Islet precursor cell (in vitro differentiated cells): ENCODE measurements at regions not wholly inside any gene's neighbourhood (a gene's known extent, or its start where the extent isn't known, plus 50 kb on each side); places are given as distances from the start of the nearest gene placed in this dataset.
"Not testable (repeated sequence)": the region's sequence is repeated elsewhere in the genome, so short reads cannot be mapped to it uniquely, and the experiment has no call there.

ENCODE experiments used
- DNase-seq: peaks from one replicate; pipeline ENCODE4 v3.0.0-alpha.2; 2018

DNA sequence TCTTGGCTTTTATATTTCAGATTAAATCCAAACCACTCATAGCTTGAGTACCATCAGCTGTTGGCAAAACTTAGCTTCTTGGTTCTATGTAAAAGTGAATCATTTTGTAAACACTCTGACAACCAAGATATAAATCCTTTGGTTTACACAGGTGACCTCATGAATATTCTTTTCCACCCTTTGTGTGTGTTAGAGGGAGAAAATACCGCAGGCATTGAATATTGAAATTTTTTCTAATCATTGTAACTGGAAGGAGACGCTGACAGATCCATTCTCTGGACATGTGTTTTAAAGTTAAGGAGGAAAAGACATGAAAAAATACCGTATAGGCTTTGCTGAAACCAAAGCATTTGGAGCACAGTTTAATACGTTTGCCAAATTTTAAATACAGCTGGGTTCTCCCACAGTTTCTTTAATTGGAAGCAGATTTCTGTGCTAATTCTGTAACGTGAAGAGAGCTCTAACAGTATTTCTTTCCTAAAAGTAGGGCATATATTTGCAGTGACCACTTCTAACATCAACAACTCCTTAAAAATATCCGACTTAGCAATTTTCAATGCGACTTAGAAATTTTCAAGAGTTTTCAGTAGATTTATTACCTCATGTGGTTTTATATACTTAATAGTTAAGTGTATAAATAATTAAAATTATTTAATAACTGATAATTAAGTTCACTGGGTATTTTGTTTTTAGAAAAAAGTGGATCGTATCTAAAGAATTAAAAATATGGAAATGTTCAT lies 388.2 kb downstream of the USP25 start:
- no peak for DNase-seq

DNA sequence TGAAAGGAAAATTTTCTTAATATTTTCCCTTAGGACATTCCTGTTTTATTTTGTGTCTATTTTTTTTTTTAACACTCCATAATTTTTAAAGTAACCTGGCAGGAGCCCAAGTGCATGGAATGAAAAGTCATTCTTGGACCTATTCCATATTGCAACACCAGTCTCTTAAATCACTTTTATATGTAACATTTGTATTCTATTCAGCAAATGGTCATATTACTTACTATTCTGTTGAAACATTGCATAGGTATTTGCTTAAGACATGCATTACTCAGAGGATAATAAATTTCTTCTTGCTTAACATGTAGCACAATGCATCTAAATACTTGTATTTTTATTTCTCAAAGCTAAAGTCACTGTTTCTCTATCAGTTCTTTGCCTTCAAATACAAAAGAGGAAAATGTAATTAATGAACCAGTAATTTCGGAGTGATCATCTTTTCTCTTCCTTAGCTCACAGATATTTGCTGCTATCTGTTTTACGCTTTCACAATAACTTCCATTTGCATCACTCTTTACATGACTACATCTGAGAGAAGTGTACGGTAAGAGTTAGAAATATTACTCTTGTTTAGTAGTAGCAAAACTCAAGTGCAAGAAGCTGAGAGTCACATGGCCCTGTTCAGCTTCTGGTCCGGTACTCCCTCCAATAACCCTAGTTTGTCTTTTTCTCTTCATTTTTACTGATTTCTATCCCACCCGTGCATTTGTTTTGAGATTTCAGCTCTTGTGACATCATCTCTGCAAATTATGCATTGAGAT lies 394.8 kb downstream of the USP25 start:
- DNase-seq = no peak

DNA sequence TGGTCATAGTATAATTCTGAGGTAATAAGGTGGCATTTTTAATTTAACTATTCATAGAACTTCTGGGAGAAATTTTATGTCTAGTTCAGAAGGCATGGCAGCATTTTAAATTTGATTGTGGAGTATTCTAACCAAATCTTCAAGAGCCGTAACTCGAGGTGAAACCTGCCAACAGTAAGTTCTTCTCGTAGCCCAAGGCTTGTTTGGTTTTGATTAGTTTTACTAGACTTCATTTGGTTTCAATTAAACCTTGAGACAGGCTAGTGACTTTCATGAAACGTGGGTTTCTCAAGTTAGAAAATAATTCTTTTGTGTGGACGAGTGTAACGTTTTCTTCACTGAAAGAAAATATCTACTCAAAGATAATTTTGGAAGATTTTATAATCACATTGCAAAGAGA lies 395.5 kb downstream of the USP25 start:
- no peak for DNase-seq

GRCh38 chr21:16132453-16132852 lies 402.7 kb downstream of the USP25 start:
- DNase-seq = not testable (repeated sequence)

DNA sequence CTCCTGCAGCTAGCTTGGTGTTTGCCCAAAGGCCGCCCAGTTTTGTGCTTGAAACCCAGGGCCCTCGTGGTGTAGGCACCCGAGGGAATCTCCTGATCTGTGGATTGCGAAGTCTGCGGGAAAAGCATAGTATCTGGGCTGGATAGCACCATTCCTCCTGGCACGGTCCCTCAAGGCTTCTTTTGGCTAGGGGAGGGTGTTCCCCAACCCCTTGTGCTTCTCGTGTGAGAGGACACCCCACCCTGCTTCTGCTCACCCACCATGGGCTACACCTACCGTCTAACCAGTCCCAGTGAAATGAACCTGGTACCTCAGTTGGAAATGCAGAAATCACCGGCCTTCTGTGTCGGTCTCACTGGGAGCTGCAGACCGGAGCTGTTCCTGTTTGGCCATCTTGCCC lies 403.5 kb downstream of the USP25 start:
- no peak for DNase-seq

DNA sequence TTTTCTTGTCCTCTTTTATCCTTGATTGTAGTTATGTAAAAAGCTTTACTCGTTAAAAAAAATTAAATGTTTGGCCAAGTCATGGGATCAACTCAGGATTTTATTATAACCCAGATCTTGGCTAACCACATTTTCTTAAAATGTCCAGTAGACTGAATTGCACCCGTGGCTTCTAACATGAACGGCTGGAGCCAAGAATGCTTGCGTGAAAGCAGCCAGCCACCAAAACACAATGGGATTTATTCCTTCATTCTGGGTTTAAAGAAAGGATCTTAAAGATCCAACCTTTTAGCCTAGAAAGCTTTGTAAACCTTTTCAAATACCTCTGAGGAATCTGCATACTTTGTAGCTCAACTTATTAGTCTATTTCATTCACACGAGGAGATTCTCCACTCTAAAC lies 404.4 kb downstream of the USP25 start:
- DNase-seq = no peak

DNA sequence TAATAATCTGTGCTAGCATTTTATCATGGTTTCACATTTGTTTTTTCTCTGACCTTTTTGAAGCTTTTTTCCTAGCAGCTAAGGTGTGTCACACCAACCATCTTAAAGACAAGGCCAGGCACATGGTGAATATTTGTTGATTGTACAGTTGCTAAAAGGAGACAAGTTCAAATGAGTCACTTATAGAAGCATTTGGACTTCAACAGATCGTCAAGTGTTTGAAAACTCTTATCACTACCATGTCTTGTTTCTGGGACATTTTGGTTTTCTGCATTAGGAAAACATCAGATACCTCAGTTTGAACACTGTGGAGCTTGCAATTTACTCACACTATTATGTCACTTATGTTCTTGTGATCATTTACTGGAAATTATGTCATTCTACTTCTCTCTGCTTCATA lies 407.3 kb downstream of the USP25 start:
- DNase-seq = no peak

GRCh38 chr21:16145052-16145451 lies 415.3 kb downstream of the USP25 start:
- no peak for DNase-seq

GRCh38 chr21:16145479-16145878 lies 415.7 kb downstream of the USP25 start:
- no peak for DNase-seq

GRCh38 chr21:16154321-16154720 lies 424.5 kb downstream of the USP25 start:
- no peak for DNase-seq

DNA sequence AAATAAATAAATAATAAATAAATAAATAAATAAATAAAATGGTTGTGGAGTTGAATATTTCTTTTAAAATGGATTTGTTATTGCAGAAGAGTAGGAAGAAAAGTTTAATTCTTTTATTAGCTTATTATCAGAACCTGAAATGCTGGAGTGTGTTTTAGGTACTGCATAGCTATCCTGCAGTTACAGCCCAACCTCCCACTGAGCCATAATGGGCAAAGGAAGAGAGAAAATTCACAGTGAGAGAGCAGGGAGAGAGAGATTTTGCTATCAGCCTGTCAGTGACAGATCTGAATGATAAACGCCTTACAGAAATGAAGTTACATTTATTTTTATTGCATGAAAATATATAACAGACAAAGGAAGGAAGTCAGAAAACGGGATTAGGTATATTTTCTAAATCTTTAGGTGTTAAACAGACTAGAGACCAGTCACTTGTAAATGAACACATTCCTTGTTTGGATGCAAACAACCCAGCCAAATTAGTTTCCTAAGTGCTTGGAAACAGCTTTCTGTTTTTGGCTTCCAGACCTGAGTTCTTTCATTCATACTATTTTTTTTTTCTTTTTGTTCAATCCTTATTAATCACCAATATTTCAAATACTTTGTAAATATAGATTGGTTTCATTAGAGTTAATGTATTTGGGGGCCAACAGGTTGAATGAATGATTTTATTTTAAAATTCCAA lies 425.3 kb downstream of the USP25 start:
- DNase-seq = no peak

- no peak for DNase-seq
These were observed 427.2 kb downstream of the USP25 start for GRCh38 chr21:16156841-16157489.

GRCh38 chr21:16159213-16159970 lies 429.6 kb downstream of the USP25 start:
- no peak for DNase-seq

DNA sequence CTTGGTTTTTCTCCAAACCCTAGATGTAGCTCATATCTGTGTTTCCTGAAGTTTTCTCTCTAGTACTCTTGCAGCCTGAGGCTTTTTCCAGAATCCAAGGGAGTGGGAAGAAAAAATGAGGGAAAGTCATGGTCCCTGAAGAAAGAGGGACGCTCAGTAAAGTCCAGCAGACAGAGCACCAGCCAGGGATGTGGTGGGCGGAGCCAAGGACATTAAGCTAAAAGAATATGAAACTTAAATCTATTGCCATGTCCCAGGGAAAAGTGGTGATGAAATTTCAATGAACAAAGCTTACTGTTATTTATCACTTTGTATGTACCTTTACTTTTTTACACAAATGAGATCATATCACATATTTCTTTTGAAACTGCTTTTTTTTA lies 430.2 kb downstream of the USP25 start:
- DNase-seq = no peak

DNA sequence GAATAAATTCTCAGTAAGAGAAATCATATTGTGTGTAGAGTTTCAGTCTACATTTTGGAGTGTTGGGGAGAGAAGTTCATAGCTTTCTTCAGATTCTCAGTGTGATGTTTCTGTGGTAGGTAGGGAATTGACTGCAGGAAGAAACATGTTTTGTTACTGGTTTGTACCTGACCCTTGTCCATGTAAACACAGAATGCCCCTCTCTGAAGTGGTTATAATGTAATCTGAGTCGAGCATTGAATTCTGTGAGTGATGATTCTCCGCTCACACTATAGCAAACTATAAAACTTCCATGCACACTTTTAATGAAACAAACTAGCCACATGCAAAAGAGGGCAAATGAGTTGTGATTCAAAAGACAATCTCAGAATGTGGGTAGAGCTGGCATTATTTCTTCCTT lies 433.2 kb downstream of the USP25 start:
- no peak for DNase-seq

- DNase-seq = no peak
These were observed 439.3 kb downstream of the USP25 start for GRCh38 chr21:16169102-16169511.

GRCh38 chr21:16169779-16170178 lies 440.0 kb downstream of the USP25 start:
- DNase-seq = no peak

DNA sequence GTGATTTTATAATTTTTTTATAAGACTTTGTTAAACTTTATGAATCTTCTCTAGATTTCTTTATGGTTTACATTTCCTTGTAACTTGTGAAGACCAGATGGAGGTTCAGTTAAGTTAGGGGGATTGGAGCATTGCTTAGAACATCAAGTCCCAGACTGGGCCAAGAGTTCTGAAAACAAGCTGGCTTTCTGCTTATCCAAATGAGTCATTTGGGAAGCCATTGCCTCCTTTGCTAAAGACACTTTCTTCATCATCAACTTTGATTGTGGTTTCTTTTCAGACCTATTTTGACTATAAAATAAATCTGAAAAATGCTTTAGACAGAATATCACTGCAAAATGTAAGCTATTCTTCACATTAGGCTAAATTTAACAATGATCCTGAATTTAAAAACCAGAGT lies 446.8 kb downstream of the USP25 start:
- DNase-seq = no peak

DNA sequence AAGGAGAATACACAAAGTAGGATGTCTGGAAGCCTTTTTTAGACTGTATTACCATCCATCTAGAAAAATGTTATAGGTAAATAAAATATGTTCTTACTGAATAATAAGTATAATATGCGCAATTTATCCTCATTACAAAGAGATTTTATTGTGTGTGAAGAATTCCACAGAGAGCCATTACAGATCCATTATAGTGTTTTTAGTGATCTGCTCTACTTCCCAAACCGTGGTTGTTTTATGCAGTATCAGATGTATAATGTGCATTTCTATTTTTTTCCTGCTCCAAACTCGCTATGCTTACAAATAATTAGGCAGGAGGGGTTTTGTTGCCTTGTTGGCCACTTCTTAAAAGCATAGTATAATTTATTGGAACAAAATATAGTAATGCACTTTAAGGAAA lies 447.8 kb downstream of the USP25 start:
- DNase-seq = no peak

- DNase-seq = no peak
These were observed 450.0 kb downstream of the USP25 start for GRCh38 chr21:16179773-16180172.

DNA sequence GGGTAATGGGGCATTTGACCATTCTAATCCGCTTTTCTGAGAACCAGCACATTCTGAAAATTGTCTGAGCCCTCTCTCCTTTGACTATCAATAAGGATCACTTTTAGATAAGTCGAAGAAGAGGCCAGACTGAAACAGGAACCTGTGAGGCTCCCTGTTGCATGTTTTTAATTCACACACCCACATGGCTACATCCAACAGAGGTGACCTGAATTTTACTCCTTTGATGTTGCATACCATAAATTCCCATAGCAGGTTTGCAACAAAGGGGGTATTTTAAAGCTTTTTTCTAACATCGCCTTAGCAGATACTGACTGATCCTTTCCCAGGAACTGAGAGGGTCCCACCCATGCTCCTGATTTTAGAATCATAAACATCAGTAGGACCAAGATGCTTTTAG lies 450.8 kb downstream of the USP25 start:
- DNase-seq = peak; percentile 45

DNA sequence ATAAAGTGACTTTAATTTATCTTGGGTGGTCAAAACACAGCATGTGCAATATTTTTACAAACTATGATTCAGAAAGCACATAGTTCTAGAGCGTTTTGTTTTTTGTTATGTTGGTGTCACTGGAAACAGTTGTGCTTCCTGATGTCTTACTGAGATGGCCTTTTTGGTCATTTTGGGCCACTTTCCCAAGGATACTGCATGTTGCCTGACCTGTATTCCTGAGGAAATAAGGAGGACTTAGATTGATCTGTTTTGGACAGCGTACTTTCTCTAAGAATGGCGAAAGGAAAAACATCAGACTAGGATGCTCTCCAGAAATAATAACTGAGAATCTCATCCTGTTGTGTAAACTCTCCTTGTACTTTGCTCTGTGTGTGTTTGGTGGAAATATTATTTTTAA lies 451.2 kb downstream of the USP25 start:
- no peak for DNase-seq

DNA sequence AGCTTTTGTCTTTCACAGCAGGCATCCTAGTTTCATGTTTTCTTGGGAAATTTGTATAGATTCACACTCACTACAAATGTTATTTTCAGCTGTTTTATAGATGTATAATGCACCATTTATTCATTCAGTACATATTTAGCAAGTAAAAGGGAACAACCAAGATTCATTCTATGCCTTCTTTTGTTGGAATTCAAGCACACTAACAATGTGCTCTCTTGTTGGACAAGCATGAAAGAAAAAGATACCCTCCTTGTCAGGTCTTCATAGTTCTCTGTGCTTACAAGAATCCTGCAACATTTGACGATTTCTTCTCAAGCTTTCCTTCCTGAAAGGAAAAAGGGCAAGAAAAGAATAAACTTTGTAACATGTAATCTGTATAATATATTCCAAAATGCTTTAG lies 456.0 kb downstream of the USP25 start:
- DNase-seq = no peak
